Parathyroid adenoma (tissue), 2 donors: ENCODE measurements at regions not wholly inside any gene's neighbourhood (a gene's known extent, or its start where the extent isn't known, plus 50 kb on each side); places are given as distances from the start of the nearest gene placed in this dataset.

Source experiments
- H2AFZ ChIP-seq: fragments of 300-600 bp; sonication (generic); one replicate; pipeline ENCODE4 v1.7.0; 2017; ENCODE audit warnings: antibody characterized with exemption, mild to moderate bottlenecking
- H3K27ac ChIP-seq: fragments of 300-600 bp; sonication (generic); one replicate; pipeline ENCODE4 v1.7.0; 2017
- H3K27me3 ChIP-seq: fragments of 300-600 bp; sonication (generic); one replicate; pipeline ENCODE4 v1.7.0; 2017; ENCODE audit warnings: low read length; ENCODE audit not compliant: control insufficient read depth, insufficient read depth
- H3K36me3 ChIP-seq: fragments of 300-600 bp; sonication (generic); one replicate; pipeline ENCODE4 v1.7.0; 2017; ENCODE audit warnings: low read length; ENCODE audit not compliant: control insufficient read depth, insufficient read depth
- H3K4me1 ChIP-seq: fragments of 300-600 bp; sonication (generic); one replicate; pipeline ENCODE4 v1.7.0; 2017; ENCODE audit warnings: control low read depth
- H3K4me2 ChIP-seq: fragments of 300-600 bp; sonication (generic); one replicate; pipeline ENCODE4 v1.7.0; 2017; ENCODE audit warnings: low read length
- H3K4me3 ChIP-seq: fragments of 300-600 bp; sonication (generic); one replicate; pipeline ENCODE4 v1.7.0; 2017; ENCODE audit warnings: low read depth, low read length
- H3K79me2 ChIP-seq: fragments of 300-600 bp; sonication (generic); one replicate; pipeline ENCODE4 v1.7.0; 2017; ENCODE audit warnings: control low read depth
- H3K9ac ChIP-seq: fragments of 300-600 bp; sonication (generic); one replicate; pipeline ENCODE4 v1.7.0; 2017; ENCODE audit warnings: mild to moderate bottlenecking
- H3K9me3 ChIP-seq: fragments of 300-600 bp; sonication (generic); one replicate; pipeline ENCODE4 v1.7.0; 2017; ENCODE audit warnings: low read length; ENCODE audit not compliant: control insufficient read depth
- CTCF ChIP-seq: fragments of 300-600 bp; sonication (generic); IDR thresholded peaks from one replicate; pipeline ENCODE4 v1.7.0; 2017; ENCODE audit warnings: antibody characterized with exemption, mild to moderate bottlenecking
- donor health status: primary hyperparathyroidism.

DNA sequence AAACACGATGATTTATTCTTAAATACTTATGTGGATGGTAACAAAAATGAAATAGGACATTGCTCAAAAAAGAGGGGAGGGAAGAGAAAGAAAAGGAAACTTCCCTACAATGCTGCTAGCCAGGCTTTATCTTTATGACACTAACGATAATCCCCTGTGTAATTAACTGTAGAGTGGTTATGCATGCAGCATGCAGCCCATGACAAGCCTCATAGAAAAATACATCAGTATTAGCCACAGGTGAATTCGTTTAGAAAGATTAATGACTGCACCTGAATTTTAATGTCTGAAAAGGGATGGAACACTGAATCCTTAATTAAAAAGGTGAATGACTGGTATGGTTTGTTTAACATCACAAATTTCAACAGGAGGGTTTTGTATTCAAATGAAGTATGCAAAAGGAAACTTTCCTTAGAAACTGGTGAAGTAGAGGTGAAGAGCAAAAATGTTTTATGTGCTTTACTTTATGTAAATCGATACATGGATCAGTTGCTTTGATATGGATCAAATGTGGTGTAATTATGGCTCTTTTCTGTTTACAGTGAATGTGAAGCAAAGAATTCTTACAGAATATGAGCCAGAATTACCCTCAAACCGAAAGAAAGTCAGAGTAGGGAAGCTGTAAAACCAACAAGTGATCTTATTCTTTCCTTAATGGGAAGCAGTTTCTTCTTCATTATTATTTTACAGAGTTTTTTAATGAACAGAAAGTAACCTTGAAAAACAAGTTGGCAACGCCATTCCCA, 569.6 kb upstream of the ADGRL2 start:
- no peak overlapping the region for H2AFZ ChIP-seq
- no peak for TF ChIP-seq CTCF
- no peak overlapping the region for H3K4me3 ChIP-seq

DNA sequence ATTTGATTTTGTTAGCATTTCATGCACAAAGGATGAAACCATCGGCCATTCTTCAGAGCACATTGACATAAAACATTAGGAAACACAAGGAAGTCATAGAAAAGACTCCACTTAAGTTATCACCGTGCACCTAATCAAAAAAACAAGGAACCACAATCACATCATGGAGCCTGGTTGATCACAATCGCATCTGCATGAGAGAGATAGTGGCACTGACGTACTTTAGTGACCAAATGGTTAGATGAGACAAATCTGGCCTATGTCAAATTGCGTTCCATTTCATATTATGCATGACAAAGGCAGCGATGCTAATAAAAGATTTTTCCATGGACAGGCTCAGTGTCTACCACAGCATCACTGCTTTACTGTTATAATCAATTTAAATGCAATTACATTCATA, 571.8 kb upstream of the ADGRL2 start:
- H3K79me2 ChIP-seq: no peaks in the 10 kb centered on the region
- H3K36me3 ChIP-seq: no peaks in the 10 kb centered on the region
- no peaks in the 10 kb centered on the region for H3K4me1 ChIP-seq
- no peaks in the 10 kb centered on the region for H3K9me3 ChIP-seq
- H2AFZ ChIP-seq: no peak overlapping the region
- TF ChIP-seq CTCF: no peak
- no peak overlapping the region for H3K4me2 ChIP-seq
- no peak overlapping the region for H3K4me3 ChIP-seq
- H3K27me3 ChIP-seq: no peaks in the 10 kb centered on the region
- no peak overlapping the region for H3K27ac ChIP-seq
- H3K9ac ChIP-seq: no peak overlapping the region

More for the DNA sequence above, 569.6 kb upstream of the ADGRL2 start:
- Histone ChIP-seq H3K9me3 (no peaks in the 10 kb centered on the region), H3K27ac (no peak overlapping the region), H3K36me3 (no peaks in the 10 kb centered on the region), H3K4me1 (no peaks in the 10 kb centered on the region), H3K9ac (no peak overlapping the region), H3K4me2 (no peak overlapping the region), H3K79me2 (no peaks in the 10 kb centered on the region), H3K27me3 (no peaks in the 10 kb centered on the region)

DNA sequence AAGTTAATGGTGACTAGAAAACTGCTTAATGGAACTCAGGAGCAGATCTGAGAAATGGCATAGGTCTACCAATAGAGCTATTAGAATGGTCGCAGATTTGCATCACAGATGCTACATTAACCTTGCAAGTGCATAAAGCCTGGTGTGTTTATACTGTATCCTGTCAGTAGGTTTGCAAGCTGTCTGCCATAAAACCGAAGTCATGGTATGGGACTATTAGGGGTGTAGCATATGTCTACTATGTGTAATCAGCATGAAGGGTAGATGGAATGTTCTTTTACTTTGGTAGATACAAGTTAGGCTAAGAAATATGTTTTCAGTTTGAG, 574.2 kb upstream of the ADGRL2 start:
- Histone ChIP-seq H3K36me3 (no peaks in the 10 kb centered on the region), H3K27me3 (no peaks in the 10 kb centered on the region), H3K9me3 (no peaks in the 10 kb centered on the region), H3K27ac (no peak overlapping the region), H3K9ac (no peak overlapping the region), H3K79me2 (no peaks in the 10 kb centered on the region), H3K4me3 (no peak overlapping the region), H2AFZ (no peak overlapping the region), H3K4me2 (no peak overlapping the region), H3K4me1 (no peaks in the 10 kb centered on the region)
- no peak for TF ChIP-seq CTCF

GRCh38 chr1:81225789-81226602, 574.7 kb upstream of the ADGRL2 start:
- H3K4me2 ChIP-seq: no peak overlapping the region
- H3K4me3 ChIP-seq: no peak overlapping the region
- H2AFZ ChIP-seq: no peak overlapping the region
- TF ChIP-seq CTCF: no peak
- H3K27me3 ChIP-seq: no peaks in the 10 kb centered on the region
- no peak overlapping the region for H3K27ac ChIP-seq
- no peaks in the 10 kb centered on the region for H3K79me2 ChIP-seq
- H3K9ac ChIP-seq: no peak overlapping the region
- no peaks in the 10 kb centered on the region for H3K36me3 ChIP-seq
- H3K4me1 ChIP-seq: no peaks in the 10 kb centered on the region
- no peaks in the 10 kb centered on the region for H3K9me3 ChIP-seq
